Tibial nerve (tissue), 4 donors: ENCODE measurements at regions not wholly inside any gene's neighbourhood (a gene's known extent, or its start where the extent isn't known, plus 50 kb on each side); places are given as distances from the start of the nearest gene placed in this dataset.

Experiments used
- EP300 ChIP-seq, 2 donors: sonication (generic); formaldehyde crosslinking; IDR thresholded peaks; one replicate each; pipeline ENCODE4 v1.6.1; 2017; ENCODE audit warnings: antibody characterized with exemption in 2 of 2, mild to moderate bottlenecking in 1 of 2
- POLR2A ChIP-seq, 2 donors: fragments of 450-650 bp; IDR thresholded peaks; one replicate each; pipeline ENCODE4 v1.6.1; 2017; ENCODE audit warnings: antibody characterized with exemption in 2 of 2, mild to moderate bottlenecking in 2 of 2, moderate library complexity in 2 of 2
- TF ChIP-seq, protein P1 (sequence below), 5 experiments: fragments of 200-600 bp in 3 of 5; fragments of 450-650 bp in 2 of 5; sonication (generic) in 3 of 5; IDR thresholded peaks; one replicate each; pipeline ENCODE4 v1.5.1; 2016 to 2019; ENCODE audit warnings: antibody characterized with exemption in 5 of 5, mild to moderate bottlenecking in 3 of 5, moderate library complexity in 2 of 5

- TF ChIP-seq, protein P1, sequence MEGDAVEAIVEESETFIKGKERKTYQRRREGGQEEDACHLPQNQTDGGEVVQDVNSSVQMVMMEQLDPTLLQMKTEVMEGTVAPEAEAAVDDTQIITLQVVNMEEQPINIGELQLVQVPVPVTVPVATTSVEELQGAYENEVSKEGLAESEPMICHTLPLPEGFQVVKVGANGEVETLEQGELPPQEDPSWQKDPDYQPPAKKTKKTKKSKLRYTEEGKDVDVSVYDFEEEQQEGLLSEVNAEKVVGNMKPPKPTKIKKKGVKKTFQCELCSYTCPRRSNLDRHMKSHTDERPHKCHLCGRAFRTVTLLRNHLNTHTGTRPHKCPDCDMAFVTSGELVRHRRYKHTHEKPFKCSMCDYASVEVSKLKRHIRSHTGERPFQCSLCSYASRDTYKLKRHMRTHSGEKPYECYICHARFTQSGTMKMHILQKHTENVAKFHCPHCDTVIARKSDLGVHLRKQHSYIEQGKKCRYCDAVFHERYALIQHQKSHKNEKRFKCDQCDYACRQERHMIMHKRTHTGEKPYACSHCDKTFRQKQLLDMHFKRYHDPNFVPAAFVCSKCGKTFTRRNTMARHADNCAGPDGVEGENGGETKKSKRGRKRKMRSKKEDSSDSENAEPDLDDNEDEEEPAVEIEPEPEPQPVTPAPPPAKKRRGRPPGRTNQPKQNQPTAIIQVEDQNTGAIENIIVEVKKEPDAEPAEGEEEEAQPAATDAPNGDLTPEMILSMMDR (IDR thresholded peaks at IDR 0.05): no peak
- no peak for TF ChIP-seq EP300 (IDR thresholded peaks at IDR 0.05)
- TF ChIP-seq POLR2A (IDR thresholded peaks at IDR 0.05): no peak
These were observed 54.4 kb upstream of the SEC61G start for GRCh38 chr7:54813398-54813797.
